ENCODE measurements at regions not wholly inside any gene's neighbourhood (a gene's known extent, or its start where the extent isn't known, plus 50 kb on each side); places are given as distances from the start of the nearest gene placed in this dataset.

DNA sequence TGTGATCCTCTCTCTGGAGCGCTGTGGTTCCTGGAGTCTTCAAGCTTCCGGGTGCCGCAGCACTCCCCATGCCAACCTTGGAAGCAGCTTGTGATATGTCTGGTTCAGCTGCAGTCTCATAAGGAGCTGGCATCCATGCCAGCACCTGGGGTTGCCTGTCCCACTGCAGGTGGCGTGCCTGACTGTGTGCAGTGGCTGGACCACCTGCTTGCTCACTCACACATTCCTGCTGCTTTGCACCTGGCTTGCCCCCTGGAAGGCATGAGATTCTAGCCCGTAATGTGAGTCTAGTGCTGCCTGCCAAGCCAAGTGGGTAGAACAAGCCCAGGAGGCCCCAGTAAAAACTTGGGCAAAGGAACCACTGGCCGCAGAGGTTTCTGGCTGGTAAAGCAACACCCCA is 687.2 kb upstream of the AADAT start (continued):
- TF ChIP-seq, protein P1, sequence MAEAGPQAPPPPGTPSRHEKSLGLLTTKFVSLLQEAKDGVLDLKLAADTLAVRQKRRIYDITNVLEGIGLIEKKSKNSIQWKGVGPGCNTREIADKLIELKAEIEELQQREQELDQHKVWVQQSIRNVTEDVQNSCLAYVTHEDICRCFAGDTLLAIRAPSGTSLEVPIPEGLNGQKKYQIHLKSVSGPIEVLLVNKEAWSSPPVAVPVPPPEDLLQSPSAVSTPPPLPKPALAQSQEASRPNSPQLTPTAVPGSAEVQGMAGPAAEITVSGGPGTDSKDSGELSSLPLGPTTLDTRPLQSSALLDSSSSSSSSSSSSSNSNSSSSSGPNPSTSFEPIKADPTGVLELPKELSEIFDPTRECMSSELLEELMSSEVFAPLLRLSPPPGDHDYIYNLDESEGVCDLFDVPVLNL (CRISPR knock-in tag; IDR thresholded peaks at IDR 0.05; ENCODE audit: low read depth), result no peak
- TF ChIP-seq C11orf30 (IDR thresholded peaks at IDR 0.05; ENCODE audit: low read depth) (no peak), CHD4 (IDR thresholded peaks at IDR 0.05; ENCODE audit: insufficient read depth, insufficient replicate concordance, low read depth, low read length, poor library complexity, severe bottlenecking) (no peak), ZMIZ1 (IDR thresholded peaks at IDR 0.05; ENCODE audit: low read depth in 2 of 2, low read length in 2 of 2) (no peak), HCFC1 (IDR thresholded peaks at IDR 0.05; ENCODE audit: low read depth, low read length) (no peak), HSF4 (CRISPR knock-in tag; IDR thresholded peaks at IDR 0.05; ENCODE audit: borderline replicate concordance) (no peak), PHB2 (IDR thresholded peaks at IDR 0.05; ENCODE audit: low read depth) (no peak), CC2D1A (IDR thresholded peaks at IDR 0.05) (no peak)

All from K562 (cell line).